ENCODE measurements at regions not wholly inside any gene's neighbourhood (a gene's known extent, or its start where the extent isn't known, plus 50 kb on each side); places are given as distances from the start of the nearest gene placed in this dataset.

DNA sequence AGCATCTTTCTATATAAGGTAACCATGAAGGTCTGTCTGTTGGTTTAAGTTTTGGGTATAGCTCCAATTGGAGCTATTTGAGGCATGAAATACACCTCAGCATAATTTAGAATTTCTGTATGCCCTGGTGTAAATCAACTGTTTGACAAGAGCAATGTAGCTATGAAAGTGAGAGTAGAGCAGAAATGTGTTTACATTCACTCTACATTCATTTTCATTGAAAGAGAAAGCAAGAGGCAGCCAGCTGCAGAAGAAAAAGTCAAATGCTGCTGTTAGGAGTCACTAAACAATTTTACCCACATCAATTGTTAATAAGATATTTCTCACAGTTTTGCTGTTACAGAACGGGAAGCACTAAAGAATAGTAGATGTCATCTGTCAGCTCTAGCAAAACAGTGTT lies 252.5 kb downstream of the SLC6A15 start:
- TF ChIP-seq, protein P1, sequence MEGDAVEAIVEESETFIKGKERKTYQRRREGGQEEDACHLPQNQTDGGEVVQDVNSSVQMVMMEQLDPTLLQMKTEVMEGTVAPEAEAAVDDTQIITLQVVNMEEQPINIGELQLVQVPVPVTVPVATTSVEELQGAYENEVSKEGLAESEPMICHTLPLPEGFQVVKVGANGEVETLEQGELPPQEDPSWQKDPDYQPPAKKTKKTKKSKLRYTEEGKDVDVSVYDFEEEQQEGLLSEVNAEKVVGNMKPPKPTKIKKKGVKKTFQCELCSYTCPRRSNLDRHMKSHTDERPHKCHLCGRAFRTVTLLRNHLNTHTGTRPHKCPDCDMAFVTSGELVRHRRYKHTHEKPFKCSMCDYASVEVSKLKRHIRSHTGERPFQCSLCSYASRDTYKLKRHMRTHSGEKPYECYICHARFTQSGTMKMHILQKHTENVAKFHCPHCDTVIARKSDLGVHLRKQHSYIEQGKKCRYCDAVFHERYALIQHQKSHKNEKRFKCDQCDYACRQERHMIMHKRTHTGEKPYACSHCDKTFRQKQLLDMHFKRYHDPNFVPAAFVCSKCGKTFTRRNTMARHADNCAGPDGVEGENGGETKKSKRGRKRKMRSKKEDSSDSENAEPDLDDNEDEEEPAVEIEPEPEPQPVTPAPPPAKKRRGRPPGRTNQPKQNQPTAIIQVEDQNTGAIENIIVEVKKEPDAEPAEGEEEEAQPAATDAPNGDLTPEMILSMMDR (IDR thresholded peaks at IDR 0.05; ENCODE audit: control extremely low read depth in 1 of 3, insufficient read depth in 1 of 3, low read depth in 1 of 3, low read length in 3 of 3) = no peak
- no peak for TF ChIP-seq NANOG (IDR thresholded peaks at IDR 0.05; ENCODE audit: insufficient read depth, low read depth, low read length, poor library complexity, severe bottlenecking)
- TF ChIP-seq, protein P2, sequence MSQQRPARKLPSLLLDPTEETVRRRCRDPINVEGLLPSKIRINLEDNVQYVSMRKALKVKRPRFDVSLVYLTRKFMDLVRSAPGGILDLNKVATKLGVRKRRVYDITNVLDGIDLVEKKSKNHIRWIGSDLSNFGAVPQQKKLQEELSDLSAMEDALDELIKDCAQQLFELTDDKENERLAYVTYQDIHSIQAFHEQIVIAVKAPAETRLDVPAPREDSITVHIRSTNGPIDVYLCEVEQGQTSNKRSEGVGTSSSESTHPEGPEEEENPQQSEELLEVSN (IDR thresholded peaks at IDR 0.05) = no peak
- TF ChIP-seq KDM1A (IDR thresholded peaks at IDR 0.05; ENCODE audit: borderline replicate concordance, low read length) = no peak
- no peak for TF ChIP-seq NRF1 (IDR thresholded peaks at IDR 0.05; ENCODE audit: low read depth, low read length)
- TF ChIP-seq ZNF274 (IDR thresholded peaks at IDR 0.05; ENCODE audit: borderline replicate concordance, extremely low read depth, low read length) = no peak
- TF ChIP-seq EZH2 (IDR thresholded peaks at IDR 0.05; ENCODE audit: low read depth, low read length, severe bottlenecking) = no peak
- TF ChIP-seq POLR2AphosphoS5 (IDR thresholded peaks at IDR 0.05; ENCODE audit: low read depth, low read length) = no peak
- no peak for TF ChIP-seq POLR2A (IDR thresholded peaks at IDR 0.05; ENCODE audit: control extremely low read depth in 1 of 2, low read depth in 2 of 2, low read length in 2 of 2)
- TF ChIP-seq, protein P3, sequence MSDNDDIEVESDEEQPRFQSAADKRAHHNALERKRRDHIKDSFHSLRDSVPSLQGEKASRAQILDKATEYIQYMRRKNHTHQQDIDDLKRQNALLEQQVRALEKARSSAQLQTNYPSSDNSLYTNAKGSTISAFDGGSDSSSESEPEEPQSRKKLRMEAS (IDR thresholded peaks at IDR 0.05) = no peak

All from H1 (cell line).